ENCODE measurements at regions not wholly inside any gene's neighbourhood (a gene's known extent, or its start where the extent isn't known, plus 50 kb on each side); places are given as distances from the start of the nearest gene placed in this dataset.

DNA sequence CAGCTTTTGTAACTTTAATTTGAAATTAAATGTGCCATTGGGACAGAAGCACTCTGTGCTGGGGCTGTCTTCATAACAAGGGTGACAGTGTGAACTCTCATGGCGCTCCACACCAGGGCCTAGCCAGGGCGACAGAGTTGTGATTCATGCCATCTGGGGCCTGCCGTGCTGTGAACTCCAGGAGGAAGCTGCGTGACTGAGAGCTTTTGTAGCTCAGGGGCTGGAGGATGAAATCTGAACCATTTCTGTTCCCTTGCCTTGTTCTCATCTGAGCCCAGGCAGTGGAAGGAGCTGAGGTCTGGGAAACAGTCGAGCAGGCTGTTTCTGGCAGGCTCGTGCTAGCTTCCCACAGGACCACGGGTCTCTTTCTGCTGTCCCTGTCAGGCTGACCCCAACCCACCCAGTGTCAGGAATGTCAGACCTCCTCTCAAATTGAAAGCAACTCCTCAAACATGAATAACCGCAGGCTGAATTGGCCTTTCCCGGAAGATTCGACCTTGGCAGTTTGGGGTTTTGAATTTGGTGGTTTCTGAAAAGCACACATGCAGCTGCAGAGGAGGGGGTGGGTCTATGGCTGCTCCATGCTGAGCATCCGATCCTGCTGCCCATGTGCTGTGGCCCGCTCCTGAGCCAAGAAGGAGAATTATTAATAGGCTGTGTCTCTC, 69.2 kb upstream of the RPS23 start:
- Histone ChIP-seq H3K9me3 (ENCODE audit: insufficient read depth in 2 of 2, low read depth in 1 of 2, low read length in 1 of 2) (no peaks in the 10 kb centered on the region), H2BK12ac (ENCODE audit: low read depth, low read length) (no peak overlapping the region), H4K8ac (ENCODE audit: extremely low read depth, insufficient read depth, low read length) (no peak overlapping the region), H3K9ac (replicated peaks in 1 of 4; ENCODE audit: extremely low read depth in 1 of 4, low read depth in 3 of 4, low read length in 3 of 4) (no peak overlapping the region), H3K18ac (ENCODE audit: extremely low read depth, low read length) (no peak overlapping the region), H3K23ac (ENCODE audit: insufficient read length) (no peak overlapping the region), H2BK120ac (replicated peaks; ENCODE audit: low read depth, low read length) (no peak overlapping the region), H4K91ac (replicated peaks; ENCODE audit: insufficient read length, low read length) (no peak overlapping the region), H3K14ac (ENCODE audit: insufficient read length) (no peak overlapping the region), H3K36me3 (ENCODE audit: control insufficient read depth in 2 of 4, insufficient read depth in 4 of 4, low read length in 3 of 4) (no peaks in the 10 kb centered on the region), H3K4me2 (ENCODE audit: insufficient read depth in 1 of 2, low read depth in 2 of 2, low read length in 2 of 2) (no peak overlapping the region), H2AFZ (ENCODE audit: low read length) (peak overlapping the region; percentile 49), H4K5ac (ENCODE audit: insufficient read length, low read depth, low read length) (no peak overlapping the region), H2BK20ac (ENCODE audit: low read length) (no peak overlapping the region), H2AK5ac (ENCODE audit: low read depth, low read length) (no peak overlapping the region), H2BK5ac (ENCODE audit: low read depth, low read length) (no peak overlapping the region), H3K4ac (replicated peaks; ENCODE audit: insufficient read length, low read depth, low read length) (no peak overlapping the region), H3K27me3 (replicated peaks in 1 of 4; ENCODE audit: control insufficient read depth in 3 of 4, extremely low read depth in 1 of 4, insufficient read depth in 3 of 4, low read length in 3 of 4) (no peaks in the 10 kb centered on the region), H3K79me1 (ENCODE audit: low read depth, low read length) (no peaks in the 10 kb centered on the region; the same call in 1 of the 2 replicates), H3K23me2 (ENCODE audit: low read depth, low read length) (no peaks in the 10 kb centered on the region), H3K79me2 (ENCODE audit: control insufficient read depth in 1 of 2, insufficient read depth in 2 of 2, low read length in 2 of 2) (no peaks in the 10 kb centered on the region), H3K4me1 (replicated peaks in 1 of 4; ENCODE audit: control insufficient read depth in 3 of 4, insufficient read depth in 4 of 4, low read length in 3 of 4) (no peaks in the 10 kb centered on the region), H3K56ac (replicated peaks; ENCODE audit: insufficient read length, low read depth, low read length) (no peak overlapping the region), H2BK15ac (ENCODE audit: low read length) (no peak overlapping the region), H3K4me3 (ENCODE audit: extremely low read depth in 1 of 4, insufficient read depth in 2 of 4, low read depth in 3 of 4, low read length in 4 of 4) (no peak overlapping the region), H3K27ac (ENCODE audit: low read depth, low read length) (no peak overlapping the region), H4K20me1 (replicated peaks in 1 of 2; ENCODE audit: control insufficient read depth in 1 of 2, insufficient read depth in 2 of 2, low read length in 2 of 2) (no peaks in the 10 kb centered on the region)
- DNase-seq (ENCODE audit: low read depth in 1 of 2, low spot score in 2 of 2) (no peak), FAIRE-seq (no peak)
- 89% methylated on average over 12 of the region's 12 CpGs; no CpG with 5 or more reads in 1 of the 2 experiments for WGBS, 2 experiments (ENCODE audit: extremely low coverage in 1 of 2, insufficient coverage in 1 of 2, insufficient read length in 1 of 2, insufficient replicate concordance in 2 of 2, low coverage in 1 of 2, low lambda C conversion rate in 2 of 2, missing lambda C conversion rate in 1 of 2)
- ChIA-PET POLR2A (ENCODE audit: partially characterized antibody) (interaction anchor here (1.1 kb wide), 1 partner anchor 69 kb away, joined by 3 read pairs; the partner anchor contains the start of gene RPS23), CTCF (ENCODE audit: partially characterized antibody) (interaction anchor here (0.6 to 12.2 kb wide), 9 partner anchors 11 to 1216 kb away, joined by 3 to 130 read pairs (median 3); no protein-coding TSS in a partner anchor)
- TF ChIP-seq GABPA (IDR thresholded peaks at IDR 0.05; ENCODE audit: borderline replicate concordance, insufficient read depth, low read length) (no peak), NANOG (IDR thresholded peaks at IDR 0.05; ENCODE audit: insufficient read depth, low read depth, low read length, poor library complexity, severe bottlenecking) (no peak), SRF (IDR thresholded peaks at IDR 0.05; ENCODE audit: low read depth, low read length) (no peak), TCF12 (IDR thresholded peaks at IDR 0.05; ENCODE audit: low read depth, low read length) (no peak), CTCF (IDR thresholded peaks at IDR 0.05; ENCODE audit: control extremely low read depth in 1 of 3, insufficient read depth in 1 of 3, low read depth in 1 of 3, low read length in 3 of 3) (no peak), CBX8 (IDR thresholded peaks at IDR 0.05; ENCODE audit: borderline replicate concordance, low read depth, low read length) (no peak), SP2 (IDR thresholded peaks at IDR 0.05; ENCODE audit: low read length) (no peak), ATF3 (IDR thresholded peaks at IDR 0.05; ENCODE audit: insufficient read depth, low read depth, low read length) (no peak)
- TF ChIP-seq, protein P1, sequence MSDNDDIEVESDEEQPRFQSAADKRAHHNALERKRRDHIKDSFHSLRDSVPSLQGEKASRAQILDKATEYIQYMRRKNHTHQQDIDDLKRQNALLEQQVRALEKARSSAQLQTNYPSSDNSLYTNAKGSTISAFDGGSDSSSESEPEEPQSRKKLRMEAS (IDR thresholded peaks at IDR 0.05): no peak

Data from H1 (cell line).